HG03064 (cell line): ENCODE measurements at regions not wholly inside any gene's neighbourhood (a gene's known extent, or its start where the extent isn't known, plus 50 kb on each side); places are given as distances from the start of the nearest gene placed in this dataset.
A peak's percentile ranks its signal among the peaks of the same experiment; 100 is the strongest.
"Not testable (repeated sequence)": the region's sequence is repeated elsewhere in the genome, so short reads cannot be mapped to it uniquely, and the experiment has no call there.

Source experiments
- ATAC-seq: cut with Tn5 transposase; IDR thresholded peaks from one replicate; pipeline ENCODE4 v1.9.1; 2021; ENCODE audit warnings: low read depth; ENCODE audit not compliant: unreplicated experiment

DNA sequence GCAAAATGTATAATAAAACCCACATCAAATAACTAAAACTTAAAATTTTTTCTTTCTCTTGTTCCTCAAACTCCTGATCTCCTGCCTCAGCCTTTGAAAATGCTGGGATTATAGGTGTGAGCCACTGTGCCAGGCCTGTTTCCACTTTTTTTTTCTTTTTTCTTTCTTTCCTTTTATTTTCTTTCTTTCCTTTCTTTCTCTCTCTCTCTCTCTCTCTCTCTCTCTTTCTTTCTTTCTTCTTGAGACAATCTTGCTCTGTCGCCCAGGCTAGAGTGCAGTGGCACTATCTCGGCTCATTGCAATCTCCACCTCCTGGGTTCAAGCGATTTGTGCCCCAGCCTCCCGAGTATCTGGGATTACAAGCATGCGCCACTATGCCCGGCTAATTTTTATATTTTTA lies 164.6 kb downstream of the OR2B2 start:
- ATAC-seq, result no peak

GRCh38 chr6:27746860-27747259 lies 165.3 kb downstream of the OR2B2 start:
- not testable (repeated sequence) for ATAC-seq

DNA sequence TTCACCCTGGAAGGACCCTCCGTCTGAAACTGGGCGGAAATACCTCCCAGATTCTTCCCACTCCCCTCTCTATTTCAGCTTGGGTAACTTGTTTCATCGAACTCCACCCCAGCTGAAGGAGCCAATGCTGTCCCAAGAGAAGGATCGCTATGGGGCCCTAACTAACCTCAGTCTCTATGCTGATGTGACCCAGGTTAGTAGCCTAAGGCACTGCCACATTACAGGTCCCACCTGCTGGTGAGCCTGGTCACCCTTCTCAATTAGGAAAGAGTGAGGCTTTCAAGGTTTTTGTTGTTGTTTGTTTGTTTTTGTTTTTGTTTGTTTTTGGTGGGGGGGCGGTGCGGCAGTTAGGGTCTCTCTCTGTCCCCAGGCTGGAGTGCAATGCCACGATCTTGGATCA lies 168.4 kb downstream of the OR2B2 start:
- ATAC-seq, result no peak

DNA sequence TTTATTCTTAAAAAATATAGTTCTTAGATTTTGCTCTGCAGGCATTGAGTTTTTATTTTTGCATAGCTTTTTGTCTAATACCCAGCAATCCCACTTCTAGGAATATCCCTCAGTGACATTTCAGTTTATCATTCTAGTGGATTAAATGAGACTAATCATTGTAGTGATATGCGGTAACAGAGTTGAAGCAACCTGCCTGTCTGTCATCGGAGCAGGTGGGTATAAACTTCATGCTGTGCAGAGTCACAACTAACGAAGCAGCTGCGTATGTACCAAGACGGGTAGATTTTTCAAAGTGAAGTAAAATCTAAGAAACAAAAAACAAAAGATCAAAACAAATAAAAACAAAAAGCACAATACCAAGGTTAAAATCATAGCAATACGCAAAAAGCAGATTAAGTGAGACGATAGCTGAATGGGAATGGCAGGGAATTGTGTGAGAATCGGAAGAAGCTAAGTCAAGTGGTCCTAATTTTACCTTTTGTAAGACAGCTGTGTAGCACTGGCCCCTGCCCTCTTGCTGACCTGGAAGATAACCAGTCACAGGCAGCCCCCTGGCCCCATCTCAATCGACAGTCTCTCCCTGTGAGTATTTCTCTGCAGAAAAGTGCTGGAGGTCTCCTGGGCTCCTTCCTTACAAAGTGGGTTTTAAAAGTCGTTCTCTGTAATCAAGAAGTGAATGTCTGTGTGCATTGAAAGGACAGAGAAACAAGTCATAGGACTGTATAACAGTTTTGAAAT lies 169.2 kb downstream of the OR2B2 start:
- ATAC-seq, result no peak

DNA sequence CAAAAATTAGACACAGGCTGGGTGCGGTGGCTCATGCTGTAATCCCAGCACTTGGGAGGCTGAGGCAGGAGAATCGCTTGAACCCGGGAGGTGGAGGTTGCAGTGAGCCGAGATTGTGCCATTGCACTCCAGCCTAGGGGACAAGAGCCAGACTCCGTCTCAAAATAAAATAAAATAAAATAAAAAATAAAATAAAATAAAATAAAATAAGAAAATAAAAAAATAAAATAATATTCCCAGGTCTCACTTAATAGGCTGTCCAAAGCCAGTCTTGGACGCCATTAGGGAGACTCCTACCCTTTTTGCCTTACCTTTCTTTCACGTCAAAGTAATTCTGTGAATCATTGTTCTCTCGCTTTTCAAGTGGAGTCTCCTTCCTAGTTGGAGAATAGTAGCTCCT lies 172.3 kb downstream of the OR2B2 start:
- ATAC-seq, result not testable (repeated sequence)

- ATAC-seq, result no peak
These were observed 175.5 kb downstream of the OR2B2 start for GRCh38 chr6:27736686-27737085.

GRCh38 chr6:27728442-27728841 lies 183.8 kb downstream of the OR2B2 start:
- ATAC-seq, result no peak

- ATAC-seq, result no peak
These were observed 185.6 kb downstream of the OR2B2 start for GRCh38 chr6:27726619-27727023.

DNA sequence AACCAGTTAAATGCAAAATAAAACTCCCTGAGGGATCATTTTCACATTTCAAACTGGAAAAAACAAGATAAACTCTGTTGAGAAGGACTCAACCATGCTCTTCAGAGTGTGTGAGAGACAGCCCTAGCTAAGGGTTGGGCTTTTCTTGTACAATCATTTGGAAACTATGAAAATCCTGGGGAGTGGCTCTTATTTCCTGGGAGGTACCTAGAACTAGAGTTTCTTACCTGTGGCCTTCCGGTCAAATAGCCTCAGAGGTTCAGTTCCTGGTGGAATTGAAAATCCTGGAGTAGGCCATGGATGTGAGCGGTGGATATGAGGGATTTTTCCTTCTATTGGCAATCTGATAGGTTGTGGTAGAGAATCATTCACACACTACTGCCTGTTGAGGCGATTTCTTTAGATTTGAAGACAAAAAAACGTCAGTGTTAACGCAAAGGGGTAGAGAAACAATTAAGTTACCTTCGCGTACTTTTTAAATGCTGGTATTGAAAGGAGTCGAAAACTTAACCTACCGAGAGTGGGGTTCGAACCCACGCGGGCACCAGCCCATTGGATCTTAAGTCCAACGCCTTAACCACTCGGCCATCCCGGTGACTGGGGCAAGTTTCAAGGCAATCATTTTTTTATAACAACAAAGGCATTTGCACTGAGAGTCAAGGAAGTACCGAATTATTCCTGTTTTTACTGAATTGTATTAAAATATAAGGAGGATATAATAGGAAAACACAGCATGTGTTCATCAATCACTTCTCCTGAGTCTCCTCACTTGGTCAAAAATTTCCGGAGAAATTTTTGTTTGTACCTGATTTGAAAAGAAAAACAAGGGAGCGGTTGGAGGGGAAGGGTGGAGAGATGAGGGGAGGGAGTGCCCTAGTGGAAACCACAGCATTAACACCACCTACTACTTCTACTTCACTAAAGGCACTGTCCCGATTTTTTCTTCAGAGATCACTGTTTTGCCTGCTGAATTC lies 191.3 kb downstream of the OR2B2 start:
- no peak for ATAC-seq

GRCh38 chr6:27719039-27719438 lies 193.2 kb downstream of the OR2B2 start:
- not testable (repeated sequence) for ATAC-seq

GRCh38 chr6:27706431-27706830 lies 205.8 kb downstream of the OR2B2 start:
- ATAC-seq, result no peak

DNA sequence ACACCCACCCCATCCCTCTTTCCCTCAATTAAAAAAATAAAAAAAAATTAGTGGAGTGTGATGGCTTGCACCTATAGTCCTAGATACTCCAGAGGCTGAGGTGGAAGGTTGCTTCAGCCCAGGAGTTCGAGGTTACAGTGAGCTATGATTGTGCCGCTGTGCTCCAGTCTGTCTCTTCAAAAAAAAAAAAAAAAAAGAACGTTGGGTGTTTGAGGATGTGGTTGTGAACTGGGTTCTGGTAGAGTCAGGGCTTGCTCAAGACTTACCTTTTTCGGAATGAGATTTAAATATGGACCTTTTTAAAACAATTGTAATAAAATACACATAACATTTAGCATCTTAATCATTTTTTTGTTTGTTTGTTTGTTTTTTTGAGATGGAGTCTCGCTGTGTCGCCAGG lies 211.9 kb downstream of the OR2B2 start:
- ATAC-seq, result no peak

DNA sequence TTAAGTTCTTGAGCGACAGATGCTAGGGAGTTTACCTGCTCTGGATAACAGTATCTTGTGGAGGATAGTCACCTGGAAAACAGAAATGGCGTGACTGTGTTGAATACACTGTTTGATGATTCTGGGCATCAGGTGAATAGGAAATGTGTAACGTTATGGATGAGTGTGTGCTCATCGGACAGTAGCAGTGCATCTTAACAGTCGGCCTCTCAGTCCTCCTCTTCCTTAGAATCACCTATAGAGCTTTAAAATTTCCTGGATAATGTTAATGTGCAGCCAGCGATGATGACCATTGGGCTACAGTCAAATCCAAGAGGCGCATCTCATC lies 217.7 kb downstream of the OR2B2 start:
- ATAC-seq, result no peak

DNA sequence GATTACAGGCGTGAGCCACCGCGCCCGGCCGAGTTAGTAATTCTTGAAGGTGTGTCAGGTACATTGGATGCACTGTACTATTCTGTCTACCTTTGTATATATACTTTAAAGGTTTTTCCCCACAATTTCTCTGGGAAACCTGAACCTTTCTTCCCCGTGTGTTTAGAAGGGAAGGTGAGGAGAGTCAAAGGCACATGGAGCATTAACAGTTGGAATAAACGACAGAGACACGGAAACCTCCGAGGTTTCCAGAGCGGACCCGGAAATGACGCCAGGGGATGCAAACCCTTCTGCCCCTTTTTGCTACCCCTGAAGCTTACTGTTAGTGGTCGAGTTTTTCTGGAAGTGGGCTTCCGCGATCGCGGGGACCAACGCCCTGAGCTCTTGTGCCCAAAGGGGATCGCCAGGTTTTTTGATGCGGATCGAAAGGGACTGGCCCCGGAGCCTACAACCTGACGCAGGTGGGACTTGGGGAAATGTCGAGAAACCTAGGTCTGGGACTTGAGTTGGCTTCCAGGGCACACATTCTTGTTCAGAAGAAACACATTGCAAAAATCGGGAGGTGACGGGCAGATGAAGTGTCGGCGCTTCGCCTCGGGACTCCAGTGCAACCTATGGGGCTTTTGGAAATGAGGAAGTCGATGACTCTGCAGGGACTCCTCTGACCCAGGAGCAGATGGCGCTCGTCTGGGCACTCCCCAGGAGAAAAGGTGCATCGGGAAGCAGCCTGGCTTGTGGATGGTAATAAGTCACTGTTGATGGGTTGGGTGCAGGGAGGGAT lies 218.2 kb downstream of the OR2B2 start:
- ATAC-seq, result no peak

- not testable (repeated sequence) for ATAC-seq
These were observed 219.2 kb upstream of the ZNF184 start for GRCh38 chr6:27692133-27692532.

DNA sequence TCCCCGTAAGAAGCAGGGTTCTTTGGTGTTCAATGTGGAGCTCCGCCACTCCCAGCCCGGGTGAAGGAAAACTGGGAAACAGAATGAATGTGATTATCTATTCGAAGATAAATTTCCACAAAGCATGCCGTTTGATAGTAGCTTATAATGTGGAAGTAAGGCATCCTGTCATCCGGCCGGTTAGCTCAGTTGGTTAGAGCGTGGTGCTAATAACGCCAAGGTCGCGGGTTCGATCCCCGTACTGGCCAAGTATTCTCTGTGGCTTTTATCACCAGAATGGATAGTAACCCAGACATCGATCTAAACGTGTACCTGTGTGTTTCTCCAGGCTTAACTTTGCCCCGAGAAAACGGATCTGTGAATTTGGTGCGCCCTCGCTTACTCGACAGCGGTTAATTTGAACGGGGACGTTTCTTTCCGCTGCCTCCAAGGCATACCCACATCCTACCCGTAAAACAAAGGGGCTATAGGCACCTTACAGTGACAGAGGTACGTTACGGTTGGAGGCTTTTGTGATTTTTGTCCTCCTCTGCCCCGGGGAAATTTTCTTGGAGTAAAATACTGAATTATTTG lies 215.2 kb upstream of the ZNF184 start:
- ATAC-seq, result peak; percentile 46

DNA sequence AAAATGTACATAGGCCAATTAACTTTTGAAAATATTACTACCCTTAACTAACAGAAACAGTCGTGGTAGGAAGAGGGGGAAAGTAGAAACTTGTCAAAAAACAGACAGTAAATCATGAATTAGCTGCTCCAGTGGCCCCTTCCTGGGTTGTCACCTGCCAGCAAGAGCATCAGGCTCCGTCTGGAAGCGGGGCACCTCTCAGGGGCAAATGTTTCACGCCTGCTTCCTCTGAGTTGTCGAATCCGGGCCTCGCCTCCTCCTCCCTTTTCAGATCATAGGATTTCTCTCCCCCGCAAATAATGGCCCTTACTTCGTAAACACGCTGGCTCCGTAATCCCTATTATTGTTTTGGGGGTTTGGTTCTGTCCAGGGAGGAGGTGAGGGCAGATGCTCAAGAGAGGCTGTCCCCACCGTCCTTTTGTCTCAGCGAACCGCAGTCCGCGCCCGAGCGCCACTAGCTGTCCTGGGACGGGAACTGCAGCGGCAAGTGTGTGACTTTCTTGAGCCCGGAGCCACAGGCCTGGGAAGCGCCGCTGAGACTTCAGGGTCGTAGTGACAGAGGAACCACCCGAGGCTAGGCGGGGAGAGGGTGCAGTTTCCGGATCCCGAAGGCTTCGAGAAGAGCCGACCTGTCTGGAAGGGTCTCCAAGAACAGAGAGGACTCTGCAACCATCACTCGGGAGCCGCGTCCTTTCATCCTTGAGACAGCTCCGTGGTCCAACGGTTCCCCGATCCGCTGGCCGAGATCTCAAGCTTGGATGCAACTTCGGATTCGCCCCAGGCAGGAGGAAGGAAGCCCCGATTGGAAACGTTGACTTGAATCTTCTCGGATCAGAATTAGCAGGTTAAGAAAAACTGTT lies 214.5 kb upstream of the ZNF184 start:
- ATAC-seq, result peak; percentile 61

DNA sequence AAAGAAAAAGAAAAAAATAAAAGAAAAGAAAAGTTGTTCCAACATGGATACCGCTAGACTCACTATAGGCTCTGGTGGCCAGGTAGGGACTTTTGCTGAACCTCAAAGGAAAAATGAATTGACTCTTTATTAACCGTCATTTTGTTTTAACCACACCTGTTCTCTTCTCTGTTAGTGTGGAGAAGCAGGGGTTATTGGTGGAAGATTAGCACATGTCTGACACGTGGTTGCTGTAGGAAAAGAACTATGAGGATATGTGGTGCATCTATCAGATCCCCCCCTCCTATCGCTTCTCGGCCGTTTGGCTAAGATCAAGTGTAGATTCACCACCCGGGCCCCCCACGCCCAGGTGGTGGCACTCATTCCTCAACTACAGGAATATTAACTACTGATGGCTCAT lies 212.4 kb upstream of the ZNF184 start:
- ATAC-seq, result no peak

DNA sequence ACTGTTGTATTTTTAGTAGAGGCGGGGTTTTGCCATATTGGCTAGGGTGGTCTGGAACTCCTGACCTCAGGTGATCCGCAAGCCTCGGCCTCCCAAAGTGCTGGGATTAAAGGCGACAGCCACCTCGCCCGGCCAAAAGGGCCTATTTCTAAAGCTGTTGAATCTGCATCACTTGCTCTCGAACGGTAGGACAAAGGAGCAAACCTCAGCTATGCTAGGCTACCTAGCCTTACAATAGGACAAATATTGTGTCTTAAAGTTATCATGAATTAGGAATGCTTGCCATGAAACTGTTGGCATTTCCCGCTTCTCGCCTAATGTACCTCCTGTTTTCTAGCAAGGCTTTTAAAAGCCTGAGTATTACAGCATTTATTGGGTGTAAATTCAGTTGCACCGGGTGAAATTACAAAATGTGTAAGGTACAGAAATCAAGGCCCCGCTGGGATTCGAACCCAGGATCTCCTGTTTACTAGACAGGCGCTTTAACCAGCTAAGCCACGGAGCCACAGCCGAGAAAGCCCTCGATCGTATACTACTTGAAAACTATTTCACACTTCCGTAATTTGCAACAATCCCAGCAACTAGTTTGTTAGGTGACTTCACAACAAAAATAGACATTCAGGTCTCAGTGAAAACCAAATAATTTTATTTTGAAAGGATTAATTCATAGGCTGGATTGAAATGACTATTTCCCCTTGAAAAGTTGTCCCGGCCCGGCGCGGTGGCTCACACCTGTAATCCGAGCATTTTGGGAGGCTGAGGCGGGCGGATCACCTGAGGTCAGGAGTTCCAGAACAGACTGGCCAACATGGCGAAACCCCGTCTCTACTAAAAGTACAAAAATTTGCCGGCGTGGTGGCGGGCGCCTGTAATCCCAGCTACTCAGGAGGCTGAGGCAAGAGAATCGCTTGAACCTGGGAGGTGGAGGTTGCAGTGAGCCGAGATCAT lies 211.6 kb upstream of the ZNF184 start:
- no peak for ATAC-seq
